ENCODE measurements at regions not wholly inside any gene's neighbourhood (a gene's known extent, or its start where the extent isn't known, plus 50 kb on each side); places are given as distances from the start of the nearest gene placed in this dataset.
A peak's percentile ranks its signal among the peaks of the same experiment; 100 is the strongest.

GRCh38 chr12:46493150-46493833 is 120.7 kb upstream of the SLC38A2 start:
- no peaks in the 10 kb centered on the region for H3K27me3 Mint-ChIP-seq
- DNase-seq (ENCODE audit: low spot score in 2 of 2) (no peak), ATAC-seq (replicated peaks; ENCODE audit: extremely low read depth, poor library complexity, severe bottlenecking) (no peak)
- no peak overlapping the region for H3K27ac Mint-ChIP-seq (ENCODE audit: low read depth)
- no peaks in the 10 kb centered on the region for H3K9me3 Mint-ChIP-seq
- H3K4me3 Mint-ChIP-seq: no peak overlapping the region
- H3K36me3 Mint-ChIP-seq (ENCODE audit: insufficient read depth): peaks cover 1% of the 10 kb centered on the region
- no peaks in the 10 kb centered on the region for H3K4me1 Mint-ChIP-seq

- Mint-ChIP-seq H3K4me3 (no peak overlapping the region), H3K36me3 (ENCODE audit: insufficient read depth) (peaks cover 1% of the 10 kb centered on the region), H3K27ac (ENCODE audit: low read depth) (peak overlapping the region; percentile 69), H3K4me1 (no peaks in the 10 kb centered on the region), H3K9me3 (no peaks in the 10 kb centered on the region), H3K27me3 (no peaks in the 10 kb centered on the region)
- no peak for DNase-seq (ENCODE audit: low spot score in 2 of 2)
- ATAC-seq (replicated peaks; ENCODE audit: extremely low read depth, poor library complexity, severe bottlenecking): no peak
Measured at GRCh38 chr12:46492471-46493085, 120.0 kb upstream of the SLC38A2 start.

DNA sequence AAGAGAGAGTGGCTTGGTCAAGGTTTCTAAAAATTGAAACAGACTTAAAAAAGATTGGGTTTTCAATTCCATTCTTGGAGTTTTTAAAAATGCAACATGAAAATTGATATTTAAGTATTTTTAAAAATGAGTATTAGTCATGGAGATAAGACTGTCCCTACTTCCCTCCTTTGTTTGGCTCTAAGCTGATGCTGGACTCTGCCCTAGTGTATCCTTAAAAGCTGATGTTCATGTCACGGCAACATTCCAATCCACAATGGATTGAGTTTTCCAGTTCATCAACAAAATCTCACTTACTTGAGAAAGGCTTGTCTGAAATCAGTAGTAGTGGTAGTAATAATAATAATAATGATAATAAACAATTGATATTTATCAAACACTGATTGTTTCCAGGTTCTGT is 119.0 kb upstream of the SLC38A2 start:
- Mint-ChIP-seq H3K4me1 (no peaks in the 10 kb centered on the region), H3K9me3 (no peaks in the 10 kb centered on the region), H3K4me3 (no peak overlapping the region), H3K36me3 (ENCODE audit: insufficient read depth) (peaks cover 1% of the 10 kb centered on the region), H3K27ac (ENCODE audit: low read depth) (no peak overlapping the region), H3K27me3 (no peaks in the 10 kb centered on the region)
- DNase-seq (ENCODE audit: low spot score in 2 of 2) (no peak), ATAC-seq (replicated peaks; ENCODE audit: extremely low read depth, poor library complexity, severe bottlenecking) (no peak)

DNA sequence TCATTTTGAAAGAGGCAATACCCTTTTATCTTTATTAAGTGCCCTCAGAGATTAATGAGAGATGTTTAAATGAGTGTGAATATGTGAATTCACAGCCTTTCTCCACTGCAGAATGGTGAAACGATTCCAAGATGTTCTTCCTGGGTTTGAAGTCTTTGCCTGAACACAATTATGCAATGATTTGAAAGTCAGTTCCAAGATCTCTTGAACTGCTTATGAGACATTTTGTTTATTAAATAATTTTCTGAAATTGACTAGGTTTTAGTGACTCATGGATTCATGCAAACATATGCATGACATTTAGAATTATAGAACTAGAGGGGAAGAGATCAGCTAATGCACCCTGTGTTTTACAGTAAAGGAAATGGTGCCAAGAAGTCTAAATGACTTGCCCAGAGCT is 118.1 kb upstream of the SLC38A2 start:
- no peaks in the 10 kb centered on the region for H3K4me1 Mint-ChIP-seq
- H3K9me3 Mint-ChIP-seq: no peaks in the 10 kb centered on the region
- H3K36me3 Mint-ChIP-seq (ENCODE audit: insufficient read depth): peaks cover 1% of the 10 kb centered on the region
- no peak overlapping the region for H3K4me3 Mint-ChIP-seq
- no peaks in the 10 kb centered on the region for H3K27me3 Mint-ChIP-seq
- no peak overlapping the region for H3K27ac Mint-ChIP-seq (ENCODE audit: low read depth)
- ATAC-seq (replicated peaks; ENCODE audit: extremely low read depth, poor library complexity, severe bottlenecking) (no peak), DNase-seq (ENCODE audit: low spot score in 2 of 2) (no peak)

- Mint-ChIP-seq H3K9me3 (no peaks in the 10 kb centered on the region), H3K36me3 (ENCODE audit: insufficient read depth) (peaks cover 1% of the 10 kb centered on the region), H3K27me3 (no peaks in the 10 kb centered on the region), H3K27ac (ENCODE audit: low read depth) (no peak overlapping the region), H3K4me3 (no peak overlapping the region), H3K4me1 (no peaks in the 10 kb centered on the region)
- ATAC-seq (replicated peaks; ENCODE audit: extremely low read depth, poor library complexity, severe bottlenecking): no peak
- no peak for DNase-seq (ENCODE audit: low spot score in 2 of 2)
Measured at GRCh38 chr12:46489951-46490388, 117.4 kb upstream of the SLC38A2 start.

DNA sequence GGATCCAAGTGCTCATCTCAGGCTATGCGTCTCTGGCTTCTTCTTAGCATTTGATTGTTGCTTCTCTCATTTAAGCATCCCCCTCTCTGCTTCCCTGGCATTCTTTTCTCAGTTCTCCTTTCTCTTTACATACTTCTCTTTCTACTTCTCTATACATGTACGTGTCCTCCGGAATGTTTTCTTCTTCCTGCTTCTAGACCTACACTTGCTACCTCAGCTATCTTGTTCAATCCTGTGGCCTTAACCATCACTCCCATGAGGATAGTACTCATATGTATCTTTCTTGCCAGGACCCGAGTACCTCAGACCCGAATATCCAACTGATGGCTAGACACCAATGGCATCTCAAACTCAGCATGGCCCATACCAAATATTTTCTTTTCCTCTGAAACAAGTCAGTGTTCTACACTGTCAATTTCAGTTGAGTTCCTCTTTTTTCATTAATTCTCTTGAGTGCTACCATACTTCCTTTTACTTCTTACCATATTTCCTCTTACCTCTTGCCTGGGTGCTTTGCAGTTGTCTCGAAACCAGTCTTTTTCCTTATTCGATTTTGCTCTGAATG is 115.1 kb upstream of the SLC38A2 start:
- no peaks in the 10 kb centered on the region for H3K9me3 Mint-ChIP-seq

DNA sequence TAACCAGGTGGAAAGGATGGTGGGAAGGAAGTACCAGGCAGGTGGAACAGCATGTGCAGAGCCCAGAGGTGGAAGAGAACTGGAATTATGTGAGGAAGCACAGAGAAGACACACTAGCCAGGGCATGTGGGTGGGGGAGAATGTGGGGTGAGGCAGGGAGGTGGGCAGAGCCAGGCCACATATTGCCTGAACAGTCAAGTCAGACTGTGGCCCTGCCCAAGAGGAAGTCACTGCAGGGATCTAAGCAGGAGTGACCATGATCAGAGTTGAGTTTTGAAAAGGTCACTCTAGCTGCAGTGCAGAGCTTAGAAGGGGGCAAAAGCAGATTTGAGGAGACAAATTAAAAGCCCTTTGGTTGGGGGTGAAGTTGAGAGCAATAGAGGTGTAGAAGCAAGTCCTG is 114.0 kb upstream of the SLC38A2 start:
- Mint-ChIP-seq H3K27ac (ENCODE audit: low read depth) (no peak overlapping the region), H3K27me3 (no peaks in the 10 kb centered on the region), H3K9me3 (no peaks in the 10 kb centered on the region), H3K4me1 (no peaks in the 10 kb centered on the region), H3K4me3 (no peak overlapping the region), H3K36me3 (ENCODE audit: insufficient read depth) (no peaks in the 10 kb centered on the region)
- no peak for ATAC-seq (replicated peaks; ENCODE audit: extremely low read depth, poor library complexity, severe bottlenecking)
- DNase-seq (ENCODE audit: low spot score in 2 of 2): no peak

More for the DNA sequence above, 115.1 kb upstream of the SLC38A2 start:
- no peaks in the 10 kb centered on the region for H3K27me3 Mint-ChIP-seq
- DNase-seq (ENCODE audit: low spot score in 2 of 2) (no peak), ATAC-seq (replicated peaks; ENCODE audit: extremely low read depth, poor library complexity, severe bottlenecking) (no peak)
- H3K27ac Mint-ChIP-seq (ENCODE audit: low read depth): no peak overlapping the region
- H3K4me1 Mint-ChIP-seq: no peaks in the 10 kb centered on the region
- H3K36me3 Mint-ChIP-seq (ENCODE audit: insufficient read depth): no peaks in the 10 kb centered on the region
- no peak overlapping the region for H3K4me3 Mint-ChIP-seq

- Mint-ChIP-seq H3K9me3 (no peaks in the 10 kb centered on the region), H3K36me3 (ENCODE audit: insufficient read depth) (no peaks in the 10 kb centered on the region), H3K27me3 (no peaks in the 10 kb centered on the region), H3K27ac (ENCODE audit: low read depth) (no peak overlapping the region), H3K4me1 (no peaks in the 10 kb centered on the region), H3K4me3 (no peak overlapping the region)
- ATAC-seq (replicated peaks; ENCODE audit: extremely low read depth, poor library complexity, severe bottlenecking) (no peak), DNase-seq (ENCODE audit: low spot score in 2 of 2) (no peak)
Measured at GRCh38 chr12:46485853-46486252, 113.3 kb upstream of the SLC38A2 start.

GRCh38 chr12:46484396-46485061 is 112.0 kb upstream of the SLC38A2 start:
- Mint-ChIP-seq H3K27ac (ENCODE audit: low read depth) (no peak overlapping the region), H3K36me3 (ENCODE audit: insufficient read depth) (no peaks in the 10 kb centered on the region), H3K27me3 (no peaks in the 10 kb centered on the region), H3K4me3 (no peak overlapping the region), H3K4me1 (no peaks in the 10 kb centered on the region), H3K9me3 (no peaks in the 10 kb centered on the region)
- DNase-seq (ENCODE audit: low spot score in 2 of 2) (no peak), ATAC-seq (replicated peaks; ENCODE audit: extremely low read depth, poor library complexity, severe bottlenecking) (no peak)

- Mint-ChIP-seq H3K9me3 (no peaks in the 10 kb centered on the region), H3K27me3 (no peaks in the 10 kb centered on the region), H3K4me1 (no peaks in the 10 kb centered on the region), H3K4me3 (no peak overlapping the region), H3K36me3 (ENCODE audit: insufficient read depth) (no peaks in the 10 kb centered on the region), H3K27ac (ENCODE audit: low read depth) (no peak overlapping the region)
- no peak for DNase-seq (ENCODE audit: low spot score in 2 of 2)
- ATAC-seq (replicated peaks; ENCODE audit: extremely low read depth, poor library complexity, severe bottlenecking): no peak
Measured at GRCh38 chr12:46483572-46484395, 111.2 kb upstream of the SLC38A2 start.

GRCh38 chr12:46480724-46481123 is 108.2 kb upstream of the SLC38A2 start:
- ATAC-seq (replicated peaks; ENCODE audit: extremely low read depth, poor library complexity, severe bottlenecking): no peak
- H3K27me3 Mint-ChIP-seq: no peaks in the 10 kb centered on the region
- no peak overlapping the region for H3K4me3 Mint-ChIP-seq
- H3K4me1 Mint-ChIP-seq: no peaks in the 10 kb centered on the region
- no peaks in the 10 kb centered on the region for H3K36me3 Mint-ChIP-seq (ENCODE audit: insufficient read depth)
- no peaks in the 10 kb centered on the region for H3K9me3 Mint-ChIP-seq
- no peak overlapping the region for H3K27ac Mint-ChIP-seq (ENCODE audit: low read depth)
- DNase-seq (ENCODE audit: low spot score in 2 of 2): no peak

- Mint-ChIP-seq H3K9me3 (no peaks in the 10 kb centered on the region), H3K4me1 (no peaks in the 10 kb centered on the region), H3K4me3 (no peak overlapping the region), H3K27me3 (no peaks in the 10 kb centered on the region), H3K27ac (ENCODE audit: low read depth) (no peak overlapping the region), H3K36me3 (ENCODE audit: insufficient read depth) (no peaks in the 10 kb centered on the region)
- DNase-seq (ENCODE audit: low spot score in 2 of 2): no peak
- ATAC-seq (replicated peaks; ENCODE audit: extremely low read depth, poor library complexity, severe bottlenecking): no peak
Measured at GRCh38 chr12:46480316-46480715, 107.7 kb upstream of the SLC38A2 start.

All from central memory CD8-positive, alpha-beta T cell (primary cell).